Omental fat pad (tissue), 3 donors: ENCODE measurements at regions not wholly inside any gene's neighbourhood (a gene's known extent, or its start where the extent isn't known, plus 50 kb on each side); places are given as distances from the start of the nearest gene placed in this dataset.

Experiments
- ATAC-seq: fragments of 150-250 bp; one replicate; pipeline ENCODE4 v1.9.1; 2016; ENCODE audit warnings: mild to moderate bottlenecking, moderate library complexity; ENCODE audit not compliant: low FRiP score
- DNase-seq: peaks from one replicate; pipeline ENCODE4 v3.0.0-alpha.2; 2019; ENCODE audit warnings: low spot score
- TF ChIP-seq, protein P1 (sequence below), 3 donors: fragments of 450-650 bp; IDR thresholded peaks; one replicate each; pipeline ENCODE4 v1.5.1; 2016 to 2017; ENCODE audit warnings: antibody characterized with exemption in 3 of 3, mild to moderate bottlenecking in 3 of 3, moderate library complexity in 2 of 3

DNA sequence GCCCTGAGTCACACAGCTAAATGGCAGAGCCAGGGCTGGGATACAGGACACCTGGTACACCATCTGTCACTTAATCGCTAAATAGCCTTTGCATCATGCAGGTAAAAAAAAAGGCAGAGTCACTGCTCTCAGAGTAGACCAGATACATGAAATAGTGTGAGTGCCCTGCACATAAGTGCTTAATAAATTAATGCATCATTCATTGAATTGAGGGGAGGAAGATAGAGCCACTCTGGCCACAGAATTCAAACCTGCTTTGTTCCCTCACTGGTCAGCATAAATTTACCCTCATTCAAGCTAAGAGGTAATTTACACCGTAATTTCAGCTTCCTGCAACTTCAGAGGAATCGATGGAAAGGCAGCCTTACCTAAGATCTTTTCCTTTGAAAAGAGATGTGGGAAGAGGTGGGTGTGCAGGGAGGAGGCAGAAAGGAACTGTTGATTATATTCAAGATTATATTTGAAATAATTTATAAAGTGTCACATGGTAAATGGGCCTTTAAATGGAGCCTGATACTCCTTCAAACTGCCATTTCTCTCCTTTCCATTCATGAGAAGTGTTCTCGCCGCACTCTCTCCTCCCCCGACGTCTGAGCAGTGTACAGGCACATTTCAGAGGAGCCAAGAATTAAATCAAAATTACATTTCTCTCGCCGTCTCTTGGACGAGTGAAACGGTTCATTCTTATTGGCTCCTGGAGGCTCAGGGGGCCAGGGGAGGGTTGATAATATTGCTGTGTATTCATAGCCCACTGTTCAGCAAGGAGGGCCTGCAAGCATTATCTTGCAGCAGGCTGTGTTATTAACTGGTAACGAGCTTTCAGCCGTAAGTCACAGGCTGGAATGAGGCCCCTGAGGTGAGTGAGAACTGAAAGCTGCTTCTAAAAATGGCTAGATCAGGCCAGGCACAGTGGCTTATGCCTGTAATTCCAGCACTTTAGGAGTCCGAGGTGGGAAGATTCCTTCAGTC, 52.2 kb upstream of the HMGXB4 start:
- DNase-seq (no peak), ATAC-seq (peak; percentile 50)
- TF ChIP-seq, protein P1, sequence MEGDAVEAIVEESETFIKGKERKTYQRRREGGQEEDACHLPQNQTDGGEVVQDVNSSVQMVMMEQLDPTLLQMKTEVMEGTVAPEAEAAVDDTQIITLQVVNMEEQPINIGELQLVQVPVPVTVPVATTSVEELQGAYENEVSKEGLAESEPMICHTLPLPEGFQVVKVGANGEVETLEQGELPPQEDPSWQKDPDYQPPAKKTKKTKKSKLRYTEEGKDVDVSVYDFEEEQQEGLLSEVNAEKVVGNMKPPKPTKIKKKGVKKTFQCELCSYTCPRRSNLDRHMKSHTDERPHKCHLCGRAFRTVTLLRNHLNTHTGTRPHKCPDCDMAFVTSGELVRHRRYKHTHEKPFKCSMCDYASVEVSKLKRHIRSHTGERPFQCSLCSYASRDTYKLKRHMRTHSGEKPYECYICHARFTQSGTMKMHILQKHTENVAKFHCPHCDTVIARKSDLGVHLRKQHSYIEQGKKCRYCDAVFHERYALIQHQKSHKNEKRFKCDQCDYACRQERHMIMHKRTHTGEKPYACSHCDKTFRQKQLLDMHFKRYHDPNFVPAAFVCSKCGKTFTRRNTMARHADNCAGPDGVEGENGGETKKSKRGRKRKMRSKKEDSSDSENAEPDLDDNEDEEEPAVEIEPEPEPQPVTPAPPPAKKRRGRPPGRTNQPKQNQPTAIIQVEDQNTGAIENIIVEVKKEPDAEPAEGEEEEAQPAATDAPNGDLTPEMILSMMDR (IDR thresholded peaks at IDR 0.05) = no peak

- DNase-seq = no peak
- peak; percentile 59 for ATAC-seq
- TF ChIP-seq, protein P1 (IDR thresholded peaks at IDR 0.05) = no peak
Measured at GRCh38 chr22:35205961-35206360, 51.3 kb upstream of the HMGXB4 start.

DNA sequence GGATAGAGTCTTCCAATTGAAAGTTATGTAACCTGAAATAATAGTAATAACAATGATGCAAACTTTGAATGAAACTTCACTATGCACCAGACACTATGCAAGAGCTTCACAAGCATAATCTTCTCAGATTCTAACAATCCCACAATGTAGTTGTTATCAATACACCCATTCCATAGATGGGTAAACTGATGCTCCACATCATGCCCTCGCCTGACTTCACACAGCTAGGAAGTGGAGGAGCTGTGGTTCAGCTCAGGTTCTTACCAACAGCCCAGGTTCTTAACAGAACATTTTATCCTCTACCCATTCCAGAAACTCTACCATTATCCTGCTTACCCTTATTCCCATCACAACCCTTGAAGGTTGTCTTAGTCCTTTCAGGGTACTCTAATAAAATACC, 50.4 kb upstream of the HMGXB4 start:
- TF ChIP-seq, protein P1 (IDR thresholded peaks at IDR 0.05) = no peak
- DNase-seq (no peak), ATAC-seq (no peak)
